SK-N-SH (cell line): ENCODE measurements at regions not wholly inside any gene's neighbourhood (a gene's known extent, or its start where the extent isn't known, plus 50 kb on each side); places are given as distances from the start of the nearest gene placed in this dataset.

Source experiments
- CTCF ChIA-PET: fragments of 300-600, 350-600 bp; formaldehyde crosslinking; extraction: SDS; loops from one replicate; lab custom pipeline; 2021; lab: Yijun Ruan, JAX
- POLR2A ChIA-PET: fragments of 350-600 bp; sonication (Branson Sonifier 250); formaldehyde crosslinking; extraction: SDS; loops from one replicate; lab custom pipeline; 2020; ENCODE audit warnings: antibody characterized with exemption, inconsistent platforms; lab: Yijun Ruan, JAX
- DNase-seq: peaks from one replicate; pipeline ENCODE4 v3.0.0; 2012
- H2AFZ ChIP-seq: fragments of 200-600 bp; sonication (generic); 2 replicates; pipeline ENCODE4 v1.8.1; 2016; ENCODE audit warnings: antibody characterized with exemption, mild to moderate bottlenecking, low read depth
- H3F3A ChIP-seq: fragments of 200-600 bp; sonication (generic); replicated peaks from 2 replicates; pipeline ENCODE3; 2016; ENCODE audit warnings: antibody characterized with exemption, mild to moderate bottlenecking; ENCODE audit not compliant: insufficient read depth
- H3K27ac ChIP-seq, 2 experiments: fragments of 200-500 bp in 1 of 2; fragments of 200-600 bp in 1 of 2; sonication (Bioruptor generic) in 1 of 2; sonication (generic), shearing (Covaris generic) in 1 of 2; 2 replicates each; pipeline versions ENCODE4 v1.5.1 to v1.6.1; 2014 to 2016; ENCODE audit warnings: low read depth in 2 of 2, inconsistent platforms in 1 of 2, low read length in 1 of 2, mild to moderate bottlenecking in 1 of 2, mixed read lengths in 1 of 2
- H3K27me3 ChIP-seq: fragments of 200-600 bp; sonication (generic), shearing (Covaris generic); 2 replicates; pipeline ENCODE4 v1.6.1; 2016; ENCODE audit warnings: mixed run types; ENCODE audit not compliant: insufficient read depth
- H3K36me3 ChIP-seq, 2 experiments: fragments of 200-500 bp in 1 of 2; fragments of 200-600 bp in 1 of 2; sonication (Bioruptor generic) in 1 of 2; sonication (generic) in 1 of 2; replicated peaks in 1 of 2; 2 replicates each; pipeline versions ENCODE3 to v1.5.1; 2014 to 2016; ENCODE audit warnings: low read length in 1 of 2, mild to moderate bottlenecking in 1 of 2; ENCODE audit not compliant: insufficient read depth in 2 of 2, control insufficient read depth in 1 of 2
- H3K4me1 ChIP-seq, 2 experiments: fragments of 200-500 bp in 1 of 2; fragments of 200-600 bp in 1 of 2; sonication (Bioruptor generic) in 1 of 2; sonication (generic), shearing (Covaris generic) in 1 of 2; 2 replicates each; pipeline versions ENCODE4 v1.5.1 to v1.6.1; 2014 to 2016; ENCODE audit warnings: low read depth in 1 of 2, low read length in 1 of 2, mixed run types in 1 of 2; ENCODE audit not compliant: insufficient read depth in 2 of 2, control insufficient read depth in 1 of 2
- H3K4me2 ChIP-seq: fragments of 200-600 bp; sonication (generic), shearing (Covaris generic); 2 replicates; pipeline ENCODE4 v1.6.1; 2017; ENCODE audit warnings: mixed run types
- H3K4me3 ChIP-seq, 2 experiments: fragments of 200-500 bp in 1 of 2; fragments of 200-600 bp in 1 of 2; sonication (Bioruptor generic) in 1 of 2; sonication (generic), shearing (Covaris generic) in 1 of 2; 2 replicates each; pipeline versions ENCODE4 v1.5.1 to v1.8.1; 2014 to 2016; ENCODE audit warnings: low read depth in 2 of 2, inconsistent platforms in 1 of 2, low read length in 1 of 2, mild to moderate bottlenecking in 1 of 2, mixed read lengths in 1 of 2, moderate library complexity in 1 of 2
- H3K79me2 ChIP-seq: fragments of 200-600 bp; sonication (generic); 2 replicates; pipeline ENCODE4 v1.8.1; 2017; ENCODE audit warnings: mild to moderate bottlenecking; ENCODE audit not compliant: insufficient read depth
- H3K9ac ChIP-seq: fragments of 200-600 bp; sonication (generic); 2 replicates; pipeline ENCODE4 v1.6.1; 2017; ENCODE audit warnings: mixed run types
- H3K9me2 ChIP-seq: fragments of 200-600 bp; sonication (generic); 2 replicates; pipeline ENCODE4 v1.6.1; 2017; ENCODE audit warnings: mixed run types
- H3K9me3 ChIP-seq: fragments of 200-600 bp; sonication (generic); 2 replicates; pipeline ENCODE4 v1.6.1; 2017; ENCODE audit warnings: mixed run types, mild to moderate bottlenecking, moderate library complexity
- H4K20me1 ChIP-seq: fragments of 200-600 bp; sonication (generic); 2 replicates; pipeline ENCODE4 v1.6.1; 2017; ENCODE audit warnings: mild to moderate bottlenecking, mixed run types; ENCODE audit not compliant: insufficient read depth
- EZH2phosphoT487 ChIP-seq: fragments of 200-600 bp; sonication (generic); IDR thresholded peaks from 2 replicates; pipeline ENCODE4 v1.6.1; 2017; ENCODE audit warnings: low read depth, mixed run types, mild to moderate bottlenecking, antibody characterized with exemption, moderate library complexity, borderline replicate concordance
- FOXJ3 ChIP-seq: sonication (generic); formaldehyde crosslinking; IDR thresholded peaks from 2 replicates; pipeline ENCODE4 v1.5.1; 2020; ENCODE audit warnings: mild to moderate bottlenecking, missing genetic modification reagents
- FOXM1 ChIP-seq: IDR thresholded peaks from 2 replicates; pipeline ENCODE4 v1.4.0; 2012; ENCODE audit warnings: low read depth, mild to moderate bottlenecking
- MEF2A ChIP-seq: IDR thresholded peaks from 2 replicates; pipeline ENCODE4 v1.4.0; 2012; ENCODE audit warnings: low read depth, borderline replicate concordance
- MXI1 ChIP-seq: IDR thresholded peaks from 2 replicates; pipeline ENCODE4 v1.6.1; 2012; ENCODE audit warnings: mild to moderate bottlenecking, low read depth, low read length, improper control_type of control experiment
- NFIC ChIP-seq: IDR thresholded peaks from 2 replicates; pipeline ENCODE4 v1.4.0; 2012; ENCODE audit warnings: borderline replicate concordance
- POLR2AphosphoS5 ChIP-seq: IDR thresholded peaks from 2 replicates; pipeline ENCODE4 v1.6.1; 2012; ENCODE audit warnings: low read depth, low read length
- RAD21 ChIP-seq: IDR thresholded peaks from 2 replicates; pipeline ENCODE4 v1.6.1; 2012; ENCODE audit warnings: mild to moderate bottlenecking, low read length
- RCOR1 ChIP-seq: fragments of 150-350 bp; IDR thresholded peaks from 2 replicates; pipeline ENCODE4 v1.6.1; 2017; ENCODE audit warnings: antibody characterized with exemption, low read length
- RXRA ChIP-seq: IDR thresholded peaks from 2 replicates; pipeline ENCODE4 v1.4.0; 2012; ENCODE audit warnings: low read depth, mild to moderate bottlenecking, borderline replicate concordance
- SIN3A ChIP-seq: IDR thresholded peaks from 2 replicates; pipeline ENCODE4 v1.6.1; 2012; ENCODE audit warnings: low read depth, mild to moderate bottlenecking, low read length, moderate library complexity, borderline replicate concordance
- SMC3 ChIP-seq: IDR thresholded peaks from 2 replicates; pipeline ENCODE4 v1.6.1; 2012; ENCODE audit warnings: low read depth, low read length, improper control_type of control experiment
- TCF12 ChIP-seq: IDR thresholded peaks from 2 replicates; pipeline ENCODE4 v1.4.0; 2012
- TEAD4 ChIP-seq: IDR thresholded peaks from 2 replicates; pipeline ENCODE4 v1.4.0; 2012; ENCODE audit warnings: mild to moderate bottlenecking, borderline replicate concordance; ENCODE audit not compliant: insufficient read depth
- YY1 ChIP-seq: IDR thresholded peaks from 2 replicates; pipeline ENCODE4 v1.4.0; 2012; ENCODE audit warnings: low read depth, mild to moderate bottlenecking
- WGBS: methylation state at CpG from one replicate; pipeline ENCODE4 v1.1.6; 2017; ENCODE audit warnings: low lambda C conversion rate; 5-methylcytosine and 5-hydroxymethylcytosine counted together
- TF ChIP-seq, protein P1 (sequence below): fragments of 150-350 bp; IDR thresholded peaks from 2 replicates; pipeline ENCODE4 v1.6.1; 2016; ENCODE audit warnings: mild to moderate bottlenecking, low read depth, low read length
- TF ChIP-seq, protein P2 (sequence below): fragments of 150-350 bp; IDR thresholded peaks from 2 replicates; pipeline ENCODE4 v1.6.1; 2017; ENCODE audit warnings: antibody characterized with exemption, low read length, low read depth, borderline replicate concordance
- TF ChIP-seq, protein P3 (sequence below): IDR thresholded peaks from 2 replicates; pipeline ENCODE4 v1.4.0; 2012; ENCODE audit warnings: low read depth, borderline replicate concordance
- TF ChIP-seq, protein P4 (sequence below): fragments of 200-600 bp; sonication (generic); IDR thresholded peaks from 2 replicates; pipeline ENCODE4 v1.6.1; 2017; ENCODE audit warnings: antibody characterized with exemption, mild to moderate bottlenecking, moderate library complexity
- TF ChIP-seq, protein P5 (sequence below): IDR thresholded peaks from 2 replicates; pipeline ENCODE4 v1.6.1; 2012; ENCODE audit warnings: mild to moderate bottlenecking, low read depth, low read length, moderate library complexity

DNA sequence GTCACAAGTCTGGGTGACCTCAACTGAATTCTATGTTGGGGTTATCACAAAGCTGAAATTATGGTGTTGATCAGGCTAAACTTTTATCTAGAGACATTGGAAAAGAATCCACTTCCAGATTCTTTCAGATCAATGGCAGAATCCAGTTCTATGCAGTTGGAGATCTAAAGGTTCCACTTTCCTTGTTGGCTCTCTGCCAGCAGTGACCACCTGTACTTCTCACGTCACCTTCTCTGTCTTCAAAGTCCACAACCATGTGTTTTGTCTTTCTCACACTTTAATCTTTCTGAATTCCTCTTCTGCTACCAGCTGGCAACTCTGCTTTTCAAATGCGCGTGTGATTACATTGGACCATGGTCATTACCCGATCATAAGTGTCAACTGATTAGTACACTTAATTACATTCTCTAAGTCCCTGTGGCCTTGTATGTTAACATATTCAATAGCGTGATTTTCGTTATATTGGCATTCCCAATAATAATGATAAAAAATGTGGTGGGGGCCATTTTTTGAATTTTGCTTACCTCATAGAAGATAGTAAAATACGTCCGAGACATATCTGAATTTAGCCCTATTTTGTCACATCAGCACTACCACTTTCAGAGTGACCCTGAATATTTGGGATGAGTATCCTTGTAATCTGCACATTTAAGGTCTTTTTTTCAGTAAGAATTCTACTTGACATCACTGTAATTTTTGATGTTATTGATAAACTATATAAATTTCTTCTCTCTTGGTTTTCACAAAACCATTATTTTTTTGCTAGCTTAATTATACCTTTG, 73.7 kb upstream of the PRDM9 start:
- Histone ChIP-seq H3K9me2 (no peaks in the 10 kb centered on the region), H3K36me3 (no peaks in the 10 kb centered on the region), H3K79me2 (no peaks in the 10 kb centered on the region), H3K27me3 (no peaks in the 10 kb centered on the region), H3K4me2 (no peak overlapping the region), H3K4me1 (no peaks in the 10 kb centered on the region), H3K9ac (no peak overlapping the region), H3K4me3 (no peak overlapping the region), H4K20me1 (no peaks in the 10 kb centered on the region), H2AFZ (no peak overlapping the region), H3K27ac (no peak overlapping the region), H3K9me3 (no peaks in the 10 kb centered on the region), H3F3A (no peaks in the 10 kb centered on the region)
- ChIA-PET POLR2A (no interaction called here), CTCF (no interaction called here)
- TF ChIP-seq SMC3 = no peak
- TF ChIP-seq POLR2AphosphoS5 = no peak
- TF ChIP-seq, protein P1, sequence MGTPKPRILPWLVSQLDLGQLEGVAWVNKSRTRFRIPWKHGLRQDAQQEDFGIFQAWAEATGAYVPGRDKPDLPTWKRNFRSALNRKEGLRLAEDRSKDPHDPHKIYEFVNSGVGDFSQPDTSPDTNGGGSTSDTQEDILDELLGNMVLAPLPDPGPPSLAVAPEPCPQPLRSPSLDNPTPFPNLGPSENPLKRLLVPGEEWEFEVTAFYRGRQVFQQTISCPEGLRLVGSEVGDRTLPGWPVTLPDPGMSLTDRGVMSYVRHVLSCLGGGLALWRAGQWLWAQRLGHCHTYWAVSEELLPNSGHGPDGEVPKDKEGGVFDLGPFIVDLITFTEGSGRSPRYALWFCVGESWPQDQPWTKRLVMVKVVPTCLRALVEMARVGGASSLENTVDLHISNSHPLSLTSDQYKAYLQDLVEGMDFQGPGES = no peak
- TF ChIP-seq, protein P2, sequence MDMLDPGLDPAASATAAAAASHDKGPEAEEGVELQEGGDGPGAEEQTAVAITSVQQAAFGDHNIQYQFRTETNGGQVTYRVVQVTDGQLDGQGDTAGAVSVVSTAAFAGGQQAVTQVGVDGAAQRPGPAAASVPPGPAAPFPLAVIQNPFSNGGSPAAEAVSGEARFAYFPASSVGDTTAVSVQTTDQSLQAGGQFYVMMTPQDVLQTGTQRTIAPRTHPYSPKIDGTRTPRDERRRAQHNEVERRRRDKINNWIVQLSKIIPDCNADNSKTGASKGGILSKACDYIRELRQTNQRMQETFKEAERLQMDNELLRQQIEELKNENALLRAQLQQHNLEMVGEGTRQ = no peak
- TF ChIP-seq, protein P3, sequence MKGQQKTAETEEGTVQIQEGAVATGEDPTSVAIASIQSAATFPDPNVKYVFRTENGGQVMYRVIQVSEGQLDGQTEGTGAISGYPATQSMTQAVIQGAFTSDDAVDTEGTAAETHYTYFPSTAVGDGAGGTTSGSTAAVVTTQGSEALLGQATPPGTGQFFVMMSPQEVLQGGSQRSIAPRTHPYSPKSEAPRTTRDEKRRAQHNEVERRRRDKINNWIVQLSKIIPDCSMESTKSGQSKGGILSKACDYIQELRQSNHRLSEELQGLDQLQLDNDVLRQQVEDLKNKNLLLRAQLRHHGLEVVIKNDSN = no peak
- TF ChIP-seq MEF2A = no peak
- TF ChIP-seq, protein P4, sequence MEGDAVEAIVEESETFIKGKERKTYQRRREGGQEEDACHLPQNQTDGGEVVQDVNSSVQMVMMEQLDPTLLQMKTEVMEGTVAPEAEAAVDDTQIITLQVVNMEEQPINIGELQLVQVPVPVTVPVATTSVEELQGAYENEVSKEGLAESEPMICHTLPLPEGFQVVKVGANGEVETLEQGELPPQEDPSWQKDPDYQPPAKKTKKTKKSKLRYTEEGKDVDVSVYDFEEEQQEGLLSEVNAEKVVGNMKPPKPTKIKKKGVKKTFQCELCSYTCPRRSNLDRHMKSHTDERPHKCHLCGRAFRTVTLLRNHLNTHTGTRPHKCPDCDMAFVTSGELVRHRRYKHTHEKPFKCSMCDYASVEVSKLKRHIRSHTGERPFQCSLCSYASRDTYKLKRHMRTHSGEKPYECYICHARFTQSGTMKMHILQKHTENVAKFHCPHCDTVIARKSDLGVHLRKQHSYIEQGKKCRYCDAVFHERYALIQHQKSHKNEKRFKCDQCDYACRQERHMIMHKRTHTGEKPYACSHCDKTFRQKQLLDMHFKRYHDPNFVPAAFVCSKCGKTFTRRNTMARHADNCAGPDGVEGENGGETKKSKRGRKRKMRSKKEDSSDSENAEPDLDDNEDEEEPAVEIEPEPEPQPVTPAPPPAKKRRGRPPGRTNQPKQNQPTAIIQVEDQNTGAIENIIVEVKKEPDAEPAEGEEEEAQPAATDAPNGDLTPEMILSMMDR = no peak
- no peak for TF ChIP-seq FOXM1
- no peak for TF ChIP-seq TEAD4
- TF ChIP-seq RXRA = no peak
- TF ChIP-seq TCF12 = no peak
- TF ChIP-seq SIN3A = no peak
- TF ChIP-seq RCOR1 = no peak
- TF ChIP-seq EZH2phosphoT487 = no peak
- TF ChIP-seq RAD21 = no peak
- TF ChIP-seq FOXJ3 (CRISPR knock-in tag) = no peak
- TF ChIP-seq, protein P5, sequence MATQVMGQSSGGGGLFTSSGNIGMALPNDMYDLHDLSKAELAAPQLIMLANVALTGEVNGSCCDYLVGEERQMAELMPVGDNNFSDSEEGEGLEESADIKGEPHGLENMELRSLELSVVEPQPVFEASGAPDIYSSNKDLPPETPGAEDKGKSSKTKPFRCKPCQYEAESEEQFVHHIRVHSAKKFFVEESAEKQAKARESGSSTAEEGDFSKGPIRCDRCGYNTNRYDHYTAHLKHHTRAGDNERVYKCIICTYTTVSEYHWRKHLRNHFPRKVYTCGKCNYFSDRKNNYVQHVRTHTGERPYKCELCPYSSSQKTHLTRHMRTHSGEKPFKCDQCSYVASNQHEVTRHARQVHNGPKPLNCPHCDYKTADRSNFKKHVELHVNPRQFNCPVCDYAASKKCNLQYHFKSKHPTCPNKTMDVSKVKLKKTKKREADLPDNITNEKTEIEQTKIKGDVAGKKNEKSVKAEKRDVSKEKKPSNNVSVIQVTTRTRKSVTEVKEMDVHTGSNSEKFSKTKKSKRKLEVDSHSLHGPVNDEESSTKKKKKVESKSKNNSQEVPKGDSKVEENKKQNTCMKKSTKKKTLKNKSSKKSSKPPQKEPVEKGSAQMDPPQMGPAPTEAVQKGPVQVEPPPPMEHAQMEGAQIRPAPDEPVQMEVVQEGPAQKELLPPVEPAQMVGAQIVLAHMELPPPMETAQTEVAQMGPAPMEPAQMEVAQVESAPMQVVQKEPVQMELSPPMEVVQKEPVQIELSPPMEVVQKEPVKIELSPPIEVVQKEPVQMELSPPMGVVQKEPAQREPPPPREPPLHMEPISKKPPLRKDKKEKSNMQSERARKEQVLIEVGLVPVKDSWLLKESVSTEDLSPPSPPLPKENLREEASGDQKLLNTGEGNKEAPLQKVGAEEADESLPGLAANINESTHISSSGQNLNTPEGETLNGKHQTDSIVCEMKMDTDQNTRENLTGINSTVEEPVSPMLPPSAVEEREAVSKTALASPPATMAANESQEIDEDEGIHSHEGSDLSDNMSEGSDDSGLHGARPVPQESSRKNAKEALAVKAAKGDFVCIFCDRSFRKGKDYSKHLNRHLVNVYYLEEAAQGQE = no peak
- TF ChIP-seq NFIC = no peak; the same call in 1 of the 2 replicates
- no peak for TF ChIP-seq MXI1
- no peak for TF ChIP-seq YY1
- 45% methylated on average over 8 of the region's 8 CpGs for WGBS
- no peak for DNase-seq
